A549 (cell line): ENCODE measurements at regions not wholly inside any gene's neighbourhood (a gene's known extent, or its start where the extent isn't known, plus 50 kb on each side); places are given as distances from the start of the nearest gene placed in this dataset.

Source experiments
- ATAC-seq, 2 experiments: fragments of 200-7000 bp in 1 of 2; fragments of >200 bp in 1 of 2; cut with Nextera tagmentation in 1 of 2; cut with Tn5 transposase in 1 of 2; 3 replicates each; pipeline versions ENCODE4 v1.8.0 to v1.9.1; 2018 to 2020; ENCODE audit warnings: mild to moderate bottlenecking in 1 of 2, moderate library complexity in 1 of 2
- CTCF ChIA-PET: fragments of 300-600 bp; sonication (Branson Sonifier 250); formaldehyde crosslinking; extraction: SDS; loops from one replicate; lab custom pipeline; 2021; ENCODE audit warnings: antibody characterized with exemption, inconsistent platforms; lab: Yijun Ruan, JAX
- POLR2A ChIA-PET: fragments of 350-600 bp; formaldehyde crosslinking; extraction: SDS; loops from one replicate; lab custom pipeline; 2021; ENCODE audit warnings: antibody characterized with exemption, inconsistent platforms; lab: Yijun Ruan, JAX
- DNase-seq, 2 experiments: peaks; one replicate each; pipeline versions ENCODE4 v3.0.0 to v3.0.0-alpha.2; 2011 to 2016; ENCODE audit warnings: low read depth in 1 of 2, low spot score in 1 of 2
- FAIRE-seq: peaks from 2 replicates; lab custom pipeline; 2011; peaks lifted over from hg19 to GRCh38; lab: Jason Lieb, UNC
- H3K27ac ChIP-seq, 2 experiments: fragments of >200 bp; sonication (Bioruptor Twin); formaldehyde crosslinking; 3 replicates each; pipeline ENCODE4 v1.5.1; 2016 to 2017
- H3K4me1 ChIP-seq: fragments of >200 bp; sonication (Bioruptor Twin); formaldehyde crosslinking; 3 replicates; pipeline ENCODE4 v1.6.1; 2016
- H3K4me2 ChIP-seq: fragments of >200 bp; sonication (Bioruptor Twin); formaldehyde crosslinking; 3 replicates; pipeline ENCODE4 v1.6.1; 2016
- H3K4me3 ChIP-seq: fragments of >200 bp; sonication (Bioruptor Twin); formaldehyde crosslinking; 3 replicates; pipeline ENCODE4 v1.5.1; 2016
- H3K9me3 ChIP-seq: fragments of >200 bp; sonication (Bioruptor Twin); formaldehyde crosslinking; 3 replicates; pipeline ENCODE4 v1.6.1; 2016
- CBX8 ChIP-seq: fragments of 200-600 bp; sonication (generic); IDR thresholded peaks from 2 replicates; pipeline ENCODE4 v1.6.1; 2016
- CEBPB ChIP-seq, 2 experiments: fragments of >200 bp in 1 of 2; sonication (Bioruptor Twin) in 1 of 2; formaldehyde crosslinking in 1 of 2; IDR thresholded peaks; 2 replicates each; pipeline ENCODE4 v1.6.1; 2012 to 2016
- CHD4 ChIP-seq: fragments of 200-600 bp; sonication (generic); IDR thresholded peaks from 2 replicates; pipeline ENCODE4 v1.6.1; 2016; ENCODE audit warnings: antibody characterized with exemption, mild to moderate bottlenecking, borderline replicate concordance
- CTCF ChIP-seq: fragments of >200 bp; sonication (Bioruptor Twin); formaldehyde crosslinking; IDR thresholded peaks from 3 replicates; pipeline ENCODE4 v1.5.1; 2016
- EP300 ChIP-seq, 2 experiments: fragments of >200 bp; sonication (Bioruptor Twin); formaldehyde crosslinking; IDR thresholded peaks; 2 replicates in 1 of 2; 3 replicates in 1 of 2; pipeline ENCODE4 v1.6.1; 2016 to 2017
- ESRRA ChIP-seq: fragments of 150-350 bp; IDR thresholded peaks from 2 replicates; pipeline ENCODE4 v1.6.1; 2014; ENCODE audit warnings: mild to moderate bottlenecking, low read length, borderline replicate concordance
- GATA3 ChIP-seq: IDR thresholded peaks from 2 replicates; pipeline ENCODE4 v1.6.1; 2012; ENCODE audit warnings: borderline replicate concordance
- KDM5A ChIP-seq: fragments of 200-600 bp; sonication (generic); IDR thresholded peaks from 2 replicates; pipeline ENCODE4 v1.6.1; 2016; ENCODE audit warnings: antibody characterized with exemption, mild to moderate bottlenecking
- MAFK ChIP-seq: fragments of 450-650 bp; IDR thresholded peaks from 2 replicates; pipeline ENCODE4 v1.6.1; 2014; ENCODE audit not compliant: partially characterized antibody
- MAX ChIP-seq: IDR thresholded peaks from 2 replicates; pipeline ENCODE4 v1.6.1; 2012
- MYC ChIP-seq: IDR thresholded peaks from 2 replicates; pipeline ENCODE4 v1.6.1; 2012; ENCODE audit warnings: mild to moderate bottlenecking, inconsistent platforms, low read length, improper control_type of control experiment, borderline replicate concordance
- PBX3 ChIP-seq: IDR thresholded peaks from 2 replicates; pipeline ENCODE4 v1.6.1; 2012
- POLR2A ChIP-seq: IDR thresholded peaks from 2 replicates; pipeline ENCODE4 v1.6.1; 2012; ENCODE audit warnings: mild to moderate bottlenecking, low read length
- POLR2AphosphoS2 ChIP-seq: conservative IDR thresholded peaks from 2 replicates; pipeline ENCODE4 v1.6.1; 2012; ENCODE audit warnings: low read length, improper control_type of control experiment, inconsistent platforms
- RARB ChIP-seq: fragments of 250-450 bp; sonication (Bioruptor Pico); IDR thresholded peaks from 2 replicates; pipeline ENCODE4 v1.8.0; 2021; ENCODE audit warnings: mild to moderate bottlenecking, moderate library complexity
- RCOR1 ChIP-seq: fragments of 150-350 bp; IDR thresholded peaks from 2 replicates; pipeline ENCODE4 v1.6.1; 2014; ENCODE audit warnings: antibody characterized with exemption, low read length, low read depth
- RNF2 ChIP-seq: fragments of 200-600 bp; sonication (generic); IDR thresholded peaks from 2 replicates; pipeline ENCODE4 v1.6.1; 2016; ENCODE audit warnings: low read depth, mild to moderate bottlenecking, antibody characterized with exemption, moderate library complexity, borderline replicate concordance
- TP53 ChIP-seq: fragments of 250-450 bp; sonication (Bioruptor Pico); IDR thresholded peaks from 2 replicates; pipeline ENCODE4 v1.5.0; 2021; ENCODE audit warnings: mild to moderate bottlenecking, moderate library complexity
- ZFP36 ChIP-seq: fragments of 450-650 bp; IDR thresholded peaks from 2 replicates; pipeline ENCODE4 v1.6.1; 2014; ENCODE audit warnings: borderline replicate concordance; ENCODE audit not compliant: partially characterized antibody
- WGBS: methylation state at CpG from one replicate; pipeline ENCODE4 v1.1.6; 2017; ENCODE audit errors: missing lambda C conversion rate; 5-methylcytosine and 5-hydroxymethylcytosine counted together
- TF ChIP-seq, protein P1 (sequence below): fragments of 250-450 bp; sonication (Bioruptor Pico); IDR thresholded peaks from 2 replicates; pipeline ENCODE4 v1.5.0; 2020; ENCODE audit warnings: low read depth, mild to moderate bottlenecking, moderate library complexity
- TF ChIP-seq, protein P2 (sequence below): fragments of >200 bp; sonication (Bioruptor Twin); formaldehyde crosslinking; IDR thresholded peaks from 3 replicates; pipeline ENCODE4 v1.6.1; 2016

DNA sequence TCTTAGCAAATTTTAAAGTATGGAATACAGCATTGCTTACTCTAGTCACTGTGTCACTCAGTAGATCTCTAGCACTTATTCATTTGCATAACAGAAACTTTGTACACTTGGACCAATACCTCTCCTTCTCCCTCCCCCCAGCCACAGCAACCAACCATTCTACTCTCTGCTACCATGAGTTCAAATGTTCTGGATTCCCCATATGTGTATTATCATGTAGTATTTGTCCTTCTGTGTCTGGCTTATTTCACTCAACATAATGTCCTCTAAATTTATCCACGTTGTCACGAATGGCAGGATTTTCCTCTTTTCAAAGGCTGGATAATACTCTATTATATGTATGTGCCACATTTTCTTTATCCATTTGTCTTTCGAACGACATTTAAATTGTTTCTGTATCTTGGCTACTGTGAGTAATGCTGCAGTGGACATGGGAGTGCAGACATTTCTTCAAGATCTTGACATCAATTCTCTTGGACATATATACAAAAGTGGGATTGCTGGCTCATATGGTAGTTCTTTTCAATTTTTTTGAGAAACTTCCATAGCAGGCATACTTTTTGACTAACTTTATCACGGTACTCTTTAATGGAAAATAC is 184.5 kb upstream of the SOX21 start (continued):
- TF ChIP-seq TP53 (CRISPR knock-in tag) (no peak), ZFP36 (no peak), RARB (CRISPR knock-in tag) (no peak), CEBPB (IDR thresholded peaks at IDR 0.05) (no peak), PBX3 (no peak), MYC (no peak)

DNA sequence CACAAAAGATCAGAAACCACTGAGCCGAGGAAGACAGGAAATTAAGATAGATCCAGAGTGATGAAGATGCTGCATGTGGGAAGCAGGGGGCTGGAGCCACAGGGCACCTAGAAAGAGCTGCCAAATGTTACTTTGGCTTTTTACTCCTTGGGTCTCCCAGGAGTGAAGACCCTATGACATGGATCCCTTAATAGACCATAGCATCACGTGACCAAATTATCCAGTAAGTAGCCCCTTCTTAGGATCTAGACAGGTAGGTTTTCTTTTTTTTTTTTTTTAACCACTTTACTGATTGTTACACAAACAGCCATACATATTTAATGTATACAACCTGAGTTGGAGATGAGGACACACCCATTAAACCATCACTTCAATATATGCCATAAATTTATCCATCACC is 183.9 kb upstream of the SOX21 start:
- H3K4me3 ChIP-seq: no peak overlapping the region
- no peaks in the 10 kb centered on the region for H3K9me3 ChIP-seq
- no peak overlapping the region for H3K4me2 ChIP-seq
- no peak overlapping the region for H3K27ac ChIP-seq
- TF ChIP-seq CBX8: no peak
- no peak for TF ChIP-seq EP300 (IDR thresholded peaks at IDR 0.05)
- no peak for TF ChIP-seq GATA3
- TF ChIP-seq, protein P1, sequence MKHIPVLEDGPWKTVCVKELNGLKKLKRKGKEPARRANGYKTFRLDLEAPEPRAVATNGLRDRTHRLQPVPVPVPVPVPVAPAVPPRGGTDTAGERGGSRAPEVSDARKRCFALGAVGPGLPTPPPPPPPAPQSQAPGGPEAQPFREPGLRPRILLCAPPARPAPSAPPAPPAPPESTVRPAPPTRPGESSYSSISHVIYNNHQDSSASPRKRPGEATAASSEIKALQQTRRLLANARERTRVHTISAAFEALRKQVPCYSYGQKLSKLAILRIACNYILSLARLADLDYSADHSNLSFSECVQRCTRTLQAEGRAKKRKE (CRISPR knock-in tag): no peak
- TF ChIP-seq RNF2: no peak
- TF ChIP-seq, all 56 proteins: peak for 0
- 37% methylated on average over 2 of the region's 2 CpGs for WGBS
- H3K4me1 ChIP-seq: no peaks in the 10 kb centered on the region
- no peak for FAIRE-seq
- POLR2A ChIA-PET: no interaction called here
- CTCF ChIA-PET: no interaction called here
- no peak for DNase-seq
- no peak for ATAC-seq

DNA sequence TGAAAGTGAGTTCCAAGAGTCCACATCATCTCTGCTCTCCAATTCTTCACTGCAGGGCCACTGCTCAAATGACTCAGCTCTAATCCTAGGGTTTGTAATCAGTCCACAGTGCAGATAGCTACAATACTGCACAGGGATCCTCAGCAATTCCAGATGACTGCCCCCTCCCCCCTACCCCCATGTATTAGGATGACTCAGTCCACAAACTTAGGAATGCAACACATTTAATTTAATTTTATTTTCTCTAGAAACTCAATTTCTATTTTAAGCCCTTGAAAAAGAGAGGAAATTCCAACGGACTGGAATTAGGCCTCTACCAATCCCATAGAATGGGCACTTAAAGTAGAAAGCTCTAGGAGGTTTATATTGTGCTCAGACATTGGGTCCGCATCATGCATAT is 173.8 kb upstream of the SOX21 start:
- H3K27ac ChIP-seq: no peak overlapping the region
- TF ChIP-seq CHD4 (no peak), MAX (no peak), POLR2AphosphoS2 (no peak), MAFK (no peak), CTCF (no peak), POLR2A (no peak), KDM5A (no peak)
- TF ChIP-seq, all 56 proteins: peak for 0
- Histone ChIP-seq H3K4me2 (no peak overlapping the region), H3K9me3 (no peaks in the 10 kb centered on the region), H3K4me1 (no peaks in the 10 kb centered on the region), H3K4me3 (no peak overlapping the region)
- WGBS: 48% methylated on average over 2 of the region's 2 CpGs
- FAIRE-seq: no peak
- DNase-seq: no peak
- no peak for ATAC-seq
- CTCF ChIA-PET: no interaction called here
- POLR2A ChIA-PET: no interaction called here

DNA sequence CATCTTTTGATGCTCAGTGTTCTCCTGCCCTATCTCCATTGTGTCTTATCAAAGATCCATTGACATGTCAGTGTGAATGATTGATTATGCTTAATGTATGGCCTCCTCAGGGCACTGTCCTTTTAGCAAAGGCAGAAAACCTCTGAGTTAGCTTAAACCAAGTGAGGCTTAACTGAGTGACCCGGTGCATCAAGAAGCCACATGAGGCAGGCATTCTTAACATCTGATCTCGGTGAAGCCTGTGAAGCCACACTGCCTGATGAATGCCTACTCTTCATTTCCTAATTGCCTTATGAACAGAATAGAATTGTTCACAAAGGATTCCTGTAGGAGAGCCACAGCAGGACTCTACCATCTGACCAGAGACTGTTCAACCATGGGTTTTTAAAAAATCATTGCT is 168.1 kb upstream of the SOX21 start:
- POLR2A ChIA-PET: no interaction called here
- no peak for ATAC-seq
- no peak for DNase-seq
- CTCF ChIA-PET: no interaction called here
- WGBS: 25% methylated on average over 2 of the region's 2 CpGs
- Histone ChIP-seq H3K4me2 (no peak overlapping the region), H3K9me3 (no peaks in the 10 kb centered on the region), H3K27ac (no peak overlapping the region), H3K4me1 (no peaks in the 10 kb centered on the region), H3K4me3 (no peak overlapping the region)
- no peak for FAIRE-seq
- TF ChIP-seq KDM5A (no peak), RCOR1 (no peak), CBX8 (no peak), ESRRA (no peak)
- TF ChIP-seq, protein P2, sequence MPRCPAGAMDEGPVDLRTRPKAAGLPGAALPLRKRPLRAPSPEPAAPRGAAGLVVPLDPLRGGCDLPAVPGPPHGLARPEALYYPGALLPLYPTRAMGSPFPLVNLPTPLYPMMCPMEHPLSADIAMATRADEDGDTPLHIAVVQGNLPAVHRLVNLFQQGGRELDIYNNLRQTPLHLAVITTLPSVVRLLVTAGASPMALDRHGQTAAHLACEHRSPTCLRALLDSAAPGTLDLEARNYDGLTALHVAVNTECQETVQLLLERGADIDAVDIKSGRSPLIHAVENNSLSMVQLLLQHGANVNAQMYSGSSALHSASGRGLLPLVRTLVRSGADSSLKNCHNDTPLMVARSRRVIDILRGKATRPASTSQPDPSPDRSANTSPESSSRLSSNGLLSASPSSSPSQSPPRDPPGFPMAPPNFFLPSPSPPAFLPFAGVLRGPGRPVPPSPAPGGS: no peak
